GM23338 (cell line): ENCODE measurements at regions not wholly inside any gene's neighbourhood (a gene's known extent, or its start where the extent isn't known, plus 50 kb on each side); places are given as distances from the start of the nearest gene placed in this dataset.

ENCODE experiments used
- ATAC-seq: fragments of 200-7000 bp; cut with Tn5 transposase; 3 replicates; pipeline ENCODE4 v1.9.1; 2020
- DNase-seq: peaks from one replicate; pipeline ENCODE4 v3.0.0-alpha.2; 2015; ENCODE audit warnings: low spot score
- H2AFZ ChIP-seq: fragments of 200-600 bp; sonication (generic); 2 replicates; pipeline ENCODE4 v1.8.0; 2016; ENCODE audit warnings: antibody characterized with exemption, mild to moderate bottlenecking, moderate library complexity
- H3F3A ChIP-seq: fragments of 200-600 bp; sonication (generic); replicated peaks from 2 replicates; pipeline ENCODE4 v1.8.0; 2017; ENCODE audit warnings: antibody characterized with exemption, mixed run types, low read depth
- H3K27ac ChIP-seq: fragments of 200-600 bp; sonication (generic); 2 replicates; pipeline ENCODE4 v1.6.1; 2016; ENCODE audit warnings: low read depth
- H3K27me3 ChIP-seq: fragments of 200-600 bp; sonication (generic); 2 replicates; pipeline ENCODE4 v1.8.0; 2016; ENCODE audit warnings: mild to moderate bottlenecking, mixed run types, moderate library complexity; ENCODE audit not compliant: insufficient read depth
- H3K36me3 ChIP-seq: fragments of 200-600 bp; sonication (generic); 2 replicates; pipeline ENCODE4 v1.8.0; 2016; ENCODE audit warnings: mild to moderate bottlenecking; ENCODE audit not compliant: insufficient read depth
- H3K4me1 ChIP-seq: fragments of 200-600 bp; sonication (generic); 2 replicates; pipeline ENCODE4 v1.8.0; 2016; ENCODE audit warnings: mild to moderate bottlenecking, moderate library complexity; ENCODE audit not compliant: insufficient read depth
- H3K4me2 ChIP-seq: fragments of 200-600 bp; sonication (generic); 2 replicates; pipeline ENCODE4 v1.7.1; 2017; ENCODE audit warnings: mixed run types
- H3K4me3 ChIP-seq: fragments of 200-600 bp; sonication (generic); 2 replicates; pipeline ENCODE4 v1.6.1; 2016; ENCODE audit warnings: mixed run types
- H3K79me2 ChIP-seq: fragments of 200-600 bp; sonication (generic); replicated peaks from 2 replicates; pipeline ENCODE4 v1.8.0; 2017; ENCODE audit warnings: mild to moderate bottlenecking; ENCODE audit not compliant: insufficient read depth
- H3K9me2 ChIP-seq: fragments of 200-600 bp; sonication (generic); 2 replicates; pipeline ENCODE4 v1.8.0; 2017; ENCODE audit not compliant: insufficient read depth
- H4K20me1 ChIP-seq: fragments of 200-600 bp; sonication (generic); replicated peaks from 2 replicates; pipeline ENCODE4 v1.8.0; 2017; ENCODE audit warnings: mild to moderate bottlenecking; ENCODE audit not compliant: insufficient read depth
- H3K27ac Mint-ChIP-seq: 2 replicates; pipeline ENCODE4 v1.8.0; 2020; ENCODE audit warnings: inconsistent platforms, mild to moderate bottlenecking, moderate library complexity, mixed read lengths
- H3K27me3 Mint-ChIP-seq: 3 replicates; pipeline ENCODE4 v1.8.0; 2022; ENCODE audit warnings: low read depth, mild to moderate bottlenecking, moderate library complexity, mixed read lengths, inconsistent platforms; ENCODE audit not compliant: insufficient read depth, poor library complexity
- H3K36me3 Mint-ChIP-seq: 3 replicates; pipeline ENCODE4 v1.8.0; 2021; ENCODE audit warnings: low read depth, mild to moderate bottlenecking, inconsistent platforms, moderate library complexity, mixed read lengths
- H3K4me1 Mint-ChIP-seq: 3 replicates; pipeline ENCODE4 v1.8.0; 2020; ENCODE audit warnings: mild to moderate bottlenecking, inconsistent platforms, mixed read lengths
- H3K4me3 Mint-ChIP-seq: 3 replicates; pipeline ENCODE4 v1.8.0; 2021; ENCODE audit warnings: moderate library complexity, mild to moderate bottlenecking, inconsistent platforms, mixed read lengths
- H3K9me3 Mint-ChIP-seq: 3 replicates; pipeline ENCODE4 v1.8.0; 2020; ENCODE audit warnings: moderate library complexity, mild to moderate bottlenecking, inconsistent platforms, mixed read lengths
- CREB1 ChIP-seq: fragments of 250-450 bp; sonication (Bioruptor Pico); IDR thresholded peaks from 2 replicates; pipeline ENCODE4 v1.5.0; 2020; ENCODE audit warnings: low read depth, mild to moderate bottlenecking, moderate library complexity
- ETS1 ChIP-seq: IDR thresholded peaks from 2 replicates; pipeline ENCODE4 v1.6.1; 2016; ENCODE audit warnings: antibody characterized with exemption
- EZH2phosphoT487 ChIP-seq: fragments of 200-600 bp; sonication (generic); IDR thresholded peaks from one replicate; pipeline ENCODE4 v1.8.1; 2018; ENCODE audit warnings: antibody characterized with exemption; ENCODE audit not compliant: unreplicated experiment
- JUNB ChIP-seq: IDR thresholded peaks from one replicate; pipeline ENCODE4 v1.6.1; 2016; ENCODE audit warnings: antibody characterized with exemption; ENCODE audit not compliant: unreplicated experiment
- NANOG ChIP-seq: IDR thresholded peaks from 2 replicates; pipeline ENCODE4 v1.6.1; 2016; ENCODE audit warnings: antibody characterized with exemption, borderline replicate concordance
- POLR2AphosphoS5 ChIP-seq: IDR thresholded peaks from 2 replicates; pipeline ENCODE4 v1.6.1; 2016; ENCODE audit warnings: antibody characterized with exemption, low read depth
- REST ChIP-seq: IDR thresholded peaks from one replicate; pipeline ENCODE4 v1.6.1; 2018; ENCODE audit warnings: antibody characterized with exemption; ENCODE audit not compliant: unreplicated experiment
- STAT1 ChIP-seq: IDR thresholded peaks from one replicate; pipeline ENCODE4 v1.6.1; 2016; ENCODE audit warnings: antibody characterized with exemption; ENCODE audit not compliant: unreplicated experiment
- ZNF114 ChIP-seq: fragments of 250-450 bp; sonication (Bioruptor Pico); IDR thresholded peaks from 2 replicates; pipeline ENCODE4 v1.5.0; 2020; ENCODE audit warnings: mild to moderate bottlenecking, moderate library complexity
- ZNF331 ChIP-seq: fragments of 250-450 bp; sonication (Bioruptor Pico); IDR thresholded peaks from 2 replicates; pipeline ENCODE4 v1.5.0; 2020; ENCODE audit warnings: low read depth, mild to moderate bottlenecking, moderate library complexity

- TF ChIP-seq REST = no peak
- no peak for TF ChIP-seq JUNB
- TF ChIP-seq CREB1 (CRISPR knock-in tag) = no peak
- TF ChIP-seq ZNF331 = no peak
- TF ChIP-seq ZNF114 (CRISPR knock-in tag) = no peak
- TF ChIP-seq ETS1 = no peak
These were observed 197.4 kb downstream of the C16orf95 start (continued) for GRCh38 chr16:87119748-87120147.

GRCh38 chr16:87121816-87122215 is 195.4 kb downstream of the C16orf95 start:
- Mint-ChIP-seq H3K27ac (no peak overlapping the region), H3K27me3 (peaks cover 2% of the 10 kb centered on the region), H3K4me3 (no peak overlapping the region), H3K9me3 (no peaks in the 10 kb centered on the region), H3K4me1 (no peaks in the 10 kb centered on the region), H3K36me3 (no peaks in the 10 kb centered on the region)
- Histone ChIP-seq H3K27ac (no peak overlapping the region), H3F3A (peaks cover 2% of the 10 kb centered on the region; the same call in 1 of the 2 replicates), H3K27me3 (no peaks in the 10 kb centered on the region), H3K4me3 (no peak overlapping the region), H3K36me3 (no peaks in the 10 kb centered on the region), H3K4me2 (no peak overlapping the region), H3K79me2 (no peaks in the 10 kb centered on the region), H4K20me1 (no peaks in the 10 kb centered on the region), H3K9me2 (no peaks in the 10 kb centered on the region), H2AFZ (no peak overlapping the region), H3K4me1 (no peaks in the 10 kb centered on the region)
- no peak for DNase-seq
- 0 out of 3 replicates have a peak, but pooled peaks have one; percentile 26 for ATAC-seq
- no peak for TF ChIP-seq POLR2AphosphoS5
- no peak for TF ChIP-seq CREB1 (CRISPR knock-in tag)

- Histone ChIP-seq H3K4me2 (no peak overlapping the region), H4K20me1 (no peaks in the 10 kb centered on the region), H3K27me3 (no peaks in the 10 kb centered on the region), H3K36me3 (no peaks in the 10 kb centered on the region), H3F3A (peaks cover 2% of the 10 kb centered on the region; the same call in 1 of the 2 replicates), H3K9me2 (no peaks in the 10 kb centered on the region), H3K4me3 (no peak overlapping the region), H3K79me2 (no peaks in the 10 kb centered on the region), H3K4me1 (no peaks in the 10 kb centered on the region), H2AFZ (no peak overlapping the region), H3K27ac (no peak overlapping the region)
- ATAC-seq (no peak), DNase-seq (no peak)
- H3K4me3 Mint-ChIP-seq = no peak overlapping the region
- no peaks in the 10 kb centered on the region for H3K4me1 Mint-ChIP-seq
- no peak overlapping the region for H3K27ac Mint-ChIP-seq
- H3K36me3 Mint-ChIP-seq = no peaks in the 10 kb centered on the region
- H3K27me3 Mint-ChIP-seq = no peaks in the 10 kb centered on the region
- no peaks in the 10 kb centered on the region; the same call in 2 of the 3 replicates for H3K9me3 Mint-ChIP-seq
- no peak for TF ChIP-seq NANOG
- no peak for TF ChIP-seq STAT1
- TF ChIP-seq CREB1 (CRISPR knock-in tag) = no peak
- TF ChIP-seq ETS1 = no peak
- no peak for TF ChIP-seq JUNB
- TF ChIP-seq EZH2phosphoT487 = no peak
These were observed 193.7 kb downstream of the C16orf95 start for GRCh38 chr16:87123356-87124001.
